ENCODE measurements at regions not wholly inside any gene's neighbourhood (a gene's known extent, or its start where the extent isn't known, plus 50 kb on each side); places are given as distances from the start of the nearest gene placed in this dataset.

DNA sequence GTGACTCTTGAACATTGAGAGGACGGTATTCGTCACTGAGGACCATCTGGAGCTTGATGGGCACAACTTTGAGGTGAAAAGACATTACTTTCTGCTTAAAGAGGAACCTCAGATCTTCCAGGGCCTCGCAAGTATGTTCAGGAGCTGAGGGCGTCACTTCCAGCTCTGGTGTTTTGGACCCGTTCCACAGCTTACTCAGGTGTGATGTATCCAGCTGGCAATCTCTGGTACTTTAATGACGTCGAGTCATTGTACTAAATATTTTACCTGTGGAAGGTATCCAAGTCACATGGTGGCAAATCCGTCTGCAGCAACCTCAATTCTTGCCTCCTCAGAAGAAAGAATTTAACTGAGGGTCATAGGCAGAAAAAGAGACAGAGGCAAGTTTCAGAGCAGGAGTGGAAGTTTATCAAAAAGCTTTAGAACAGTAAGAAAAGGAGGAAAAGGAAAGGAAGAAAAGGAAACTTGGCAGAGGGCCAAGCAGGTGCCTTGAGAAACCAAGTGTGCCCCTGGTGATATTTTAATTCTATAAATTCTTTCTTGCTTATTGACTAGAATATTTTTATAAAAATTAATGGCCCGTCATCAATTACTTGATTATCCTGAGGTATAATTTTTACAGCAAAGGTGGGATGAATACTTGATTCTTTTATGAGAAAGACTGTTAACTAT lies 250.6 kb downstream of the AEBP2 start:
- TF ChIP-seq, protein P1, sequence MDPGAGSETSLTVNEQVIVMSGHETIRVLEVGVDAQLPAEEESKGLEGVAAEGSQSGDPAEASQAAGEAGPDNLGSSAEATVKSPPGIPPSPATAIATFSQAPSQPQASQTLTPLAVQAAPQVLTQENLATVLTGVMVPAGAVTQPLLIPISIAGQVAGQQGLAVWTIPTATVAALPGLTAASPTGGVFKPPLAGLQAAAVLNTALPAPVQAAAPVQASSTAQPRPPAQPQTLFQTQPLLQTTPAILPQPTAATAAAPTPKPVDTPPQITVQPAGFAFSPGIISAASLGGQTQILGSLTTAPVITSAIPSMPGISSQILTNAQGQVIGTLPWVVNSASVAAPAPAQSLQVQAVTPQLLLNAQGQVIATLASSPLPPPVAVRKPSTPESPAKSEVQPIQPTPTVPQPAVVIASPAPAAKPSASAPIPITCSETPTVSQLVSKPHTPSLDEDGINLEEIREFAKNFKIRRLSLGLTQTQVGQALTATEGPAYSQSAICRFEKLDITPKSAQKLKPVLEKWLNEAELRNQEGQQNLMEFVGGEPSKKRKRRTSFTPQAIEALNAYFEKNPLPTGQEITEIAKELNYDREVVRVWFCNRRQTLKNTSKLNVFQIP (CRISPR knock-in tag; IDR thresholded peaks at IDR 0.05; ENCODE audit: borderline replicate concordance, low read depth) = no peak
- TF ChIP-seq ISL1 (CRISPR knock-in tag; IDR thresholded peaks at IDR 0.05) = no peak
- no peak for TF ChIP-seq CSDC2 (CRISPR knock-in tag; IDR thresholded peaks at IDR 0.05)
- TF ChIP-seq GLIS3 (CRISPR knock-in tag; IDR thresholded peaks at IDR 0.05) = no peak
- no peak for TF ChIP-seq BACH2 (CRISPR knock-in tag; IDR thresholded peaks at IDR 0.05; ENCODE audit: borderline replicate concordance)
- TF ChIP-seq, protein P2, sequence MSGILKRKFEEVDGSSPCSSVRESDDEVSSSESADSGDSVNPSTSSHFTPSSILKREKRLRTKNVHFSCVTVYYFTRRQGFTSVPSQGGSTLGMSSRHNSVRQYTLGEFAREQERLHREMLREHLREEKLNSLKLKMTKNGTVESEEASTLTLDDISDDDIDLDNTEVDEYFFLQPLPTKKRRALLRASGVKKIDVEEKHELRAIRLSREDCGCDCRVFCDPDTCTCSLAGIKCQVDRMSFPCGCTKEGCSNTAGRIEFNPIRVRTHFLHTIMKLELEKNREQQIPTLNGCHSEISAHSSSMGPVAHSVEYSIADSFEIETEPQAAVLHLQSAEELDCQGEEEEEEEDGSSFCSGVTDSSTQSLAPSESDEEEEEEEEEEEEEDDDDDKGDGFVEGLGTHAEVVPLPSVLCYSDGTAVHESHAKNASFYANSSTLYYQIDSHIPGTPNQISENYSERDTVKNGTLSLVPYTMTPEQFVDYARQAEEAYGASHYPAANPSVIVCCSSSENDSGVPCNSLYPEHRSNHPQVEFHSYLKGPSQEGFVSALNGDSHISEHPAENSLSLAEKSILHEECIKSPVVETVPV (CRISPR knock-in tag; IDR thresholded peaks at IDR 0.05) = no peak
- TF ChIP-seq ARNTL (CRISPR knock-in tag; IDR thresholded peaks at IDR 0.05; ENCODE audit: borderline replicate concordance, low read depth) = no peak
- TF ChIP-seq TCF4 (CRISPR knock-in tag; IDR thresholded peaks at IDR 0.05; ENCODE audit: borderline replicate concordance) = no peak
- ATAC-seq = no peak

- no peak for ATAC-seq
- no peak for TF ChIP-seq ESRRG (CRISPR knock-in tag; IDR thresholded peaks at IDR 0.05)
- TF ChIP-seq ZFP3 (CRISPR knock-in tag; IDR thresholded peaks at IDR 0.05) = no peak
- no peak for TF ChIP-seq TCF4 (CRISPR knock-in tag; IDR thresholded peaks at IDR 0.05; ENCODE audit: borderline replicate concordance)
- TF ChIP-seq, protein P1 (CRISPR knock-in tag; IDR thresholded peaks at IDR 0.05; ENCODE audit: borderline replicate concordance, low read depth) = no peak
- TF ChIP-seq ZNF565 (CRISPR knock-in tag; conservative IDR thresholded peaks at IDR 0.05; ENCODE audit: low read depth) = no peak
- no peak for TF ChIP-seq ZNF8 (CRISPR knock-in tag; IDR thresholded peaks at IDR 0.05)
- TF ChIP-seq SNAI2 (CRISPR knock-in tag; IDR thresholded peaks at IDR 0.05) = no peak
- TF ChIP-seq, protein P3, sequence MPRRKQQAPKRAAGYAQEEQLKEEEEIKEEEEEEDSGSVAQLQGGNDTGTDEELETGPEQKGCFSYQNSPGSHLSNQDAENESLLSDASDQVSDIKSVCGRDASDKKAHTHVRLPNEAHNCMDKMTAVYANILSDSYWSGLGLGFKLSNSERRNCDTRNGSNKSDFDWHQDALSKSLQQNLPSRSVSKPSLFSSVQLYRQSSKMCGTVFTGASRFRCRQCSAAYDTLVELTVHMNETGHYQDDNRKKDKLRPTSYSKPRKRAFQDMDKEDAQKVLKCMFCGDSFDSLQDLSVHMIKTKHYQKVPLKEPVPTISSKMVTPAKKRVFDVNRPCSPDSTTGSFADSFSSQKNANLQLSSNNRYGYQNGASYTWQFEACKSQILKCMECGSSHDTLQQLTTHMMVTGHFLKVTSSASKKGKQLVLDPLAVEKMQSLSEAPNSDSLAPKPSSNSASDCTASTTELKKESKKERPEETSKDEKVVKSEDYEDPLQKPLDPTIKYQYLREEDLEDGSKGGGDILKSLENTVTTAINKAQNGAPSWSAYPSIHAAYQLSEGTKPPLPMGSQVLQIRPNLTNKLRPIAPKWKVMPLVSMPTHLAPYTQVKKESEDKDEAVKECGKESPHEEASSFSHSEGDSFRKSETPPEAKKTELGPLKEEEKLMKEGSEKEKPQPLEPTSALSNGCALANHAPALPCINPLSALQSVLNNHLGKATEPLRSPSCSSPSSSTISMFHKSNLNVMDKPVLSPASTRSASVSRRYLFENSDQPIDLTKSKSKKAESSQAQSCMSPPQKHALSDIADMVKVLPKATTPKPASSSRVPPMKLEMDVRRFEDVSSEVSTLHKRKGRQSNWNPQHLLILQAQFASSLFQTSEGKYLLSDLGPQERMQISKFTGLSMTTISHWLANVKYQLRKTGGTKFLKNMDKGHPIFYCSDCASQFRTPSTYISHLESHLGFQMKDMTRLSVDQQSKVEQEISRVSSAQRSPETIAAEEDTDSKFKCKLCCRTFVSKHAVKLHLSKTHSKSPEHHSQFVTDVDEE (CRISPR knock-in tag; IDR thresholded peaks at IDR 0.05) = no peak
- no peak for TF ChIP-seq CSDC2 (CRISPR knock-in tag; IDR thresholded peaks at IDR 0.05)
- TF ChIP-seq ZC3H10 (CRISPR knock-in tag; IDR thresholded peaks at IDR 0.05) = no peak
- TF ChIP-seq, protein P2 (CRISPR knock-in tag; IDR thresholded peaks at IDR 0.05) = no peak
- TF ChIP-seq BACH2 (CRISPR knock-in tag; IDR thresholded peaks at IDR 0.05; ENCODE audit: borderline replicate concordance) = no peak
- no peak for TF ChIP-seq TOX (CRISPR knock-in tag; IDR thresholded peaks at IDR 0.05; ENCODE audit: borderline replicate concordance)
- no peak for TF ChIP-seq OSR1 (CRISPR knock-in tag; IDR thresholded peaks at IDR 0.05)
- TF ChIP-seq ARNTL (CRISPR knock-in tag; IDR thresholded peaks at IDR 0.05; ENCODE audit: borderline replicate concordance, low read depth) = no peak
- TF ChIP-seq ZNF70 (CRISPR knock-in tag; IDR thresholded peaks at IDR 0.05) = no peak
- TF ChIP-seq PPARA (CRISPR knock-in tag; IDR thresholded peaks at IDR 0.05; ENCODE audit: borderline replicate concordance) = no peak
- TF ChIP-seq ZFP30 (CRISPR knock-in tag; IDR thresholded peaks at IDR 0.05) = no peak
- TF ChIP-seq ISL1 (CRISPR knock-in tag; IDR thresholded peaks at IDR 0.05) = no peak
- TF ChIP-seq, protein P4, sequence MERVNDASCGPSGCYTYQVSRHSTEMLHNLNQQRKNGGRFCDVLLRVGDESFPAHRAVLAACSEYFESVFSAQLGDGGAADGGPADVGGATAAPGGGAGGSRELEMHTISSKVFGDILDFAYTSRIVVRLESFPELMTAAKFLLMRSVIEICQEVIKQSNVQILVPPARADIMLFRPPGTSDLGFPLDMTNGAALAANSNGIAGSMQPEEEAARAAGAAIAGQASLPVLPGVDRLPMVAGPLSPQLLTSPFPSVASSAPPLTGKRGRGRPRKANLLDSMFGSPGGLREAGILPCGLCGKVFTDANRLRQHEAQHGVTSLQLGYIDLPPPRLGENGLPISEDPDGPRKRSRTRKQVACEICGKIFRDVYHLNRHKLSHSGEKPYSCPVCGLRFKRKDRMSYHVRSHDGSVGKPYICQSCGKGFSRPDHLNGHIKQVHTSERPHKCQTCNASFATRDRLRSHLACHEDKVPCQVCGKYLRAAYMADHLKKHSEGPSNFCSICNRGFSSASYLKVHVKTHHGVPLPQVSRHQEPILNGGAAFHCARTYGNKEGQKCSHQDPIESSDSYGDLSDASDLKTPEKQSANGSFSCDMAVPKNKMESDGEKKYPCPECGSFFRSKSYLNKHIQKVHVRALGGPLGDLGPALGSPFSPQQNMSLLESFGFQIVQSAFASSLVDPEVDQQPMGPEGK (CRISPR knock-in tag; IDR thresholded peaks at IDR 0.05; ENCODE audit: borderline replicate concordance) = no peak
Measured at GRCh38 chr12:19692091-19692490, 252.8 kb downstream of the AEBP2 start.

Measured in SK-N-SH treated with all-trans-retinoic acid at 6 μM for 48 hours (cell line).